Activated CD4-positive, alpha-beta T cell treated with anti-CD3 and anti-CD28 coated beads, Interleukin-2, Interleukin-4, amounts not matched to agents 100 ng/mL and 50 ng/mL, durations not matched to agents 16 hours and 8 hours (primary cell): ENCODE measurements at regions not wholly inside any gene's neighbourhood (a gene's known extent, or its start where the extent isn't known, plus 50 kb on each side); places are given as distances from the start of the nearest gene placed in this dataset.
"Not testable (repeated sequence)": the region's sequence is repeated elsewhere in the genome, so short reads cannot be mapped to it uniquely, and the experiment has no call there.

Source experiments
- DNase-seq: peaks from one replicate; pipeline ENCODE4 v3.0.0-alpha.2; 2020; ENCODE audit warnings: low spot score

- DNase-seq = no peak
Measured at GRCh38 chr2:22126106-22126505, 1002.3 kb downstream of the TDRD15 start.

GRCh38 chr2:22126978-22127377, 1003.2 kb downstream of the TDRD15 start:
- DNase-seq = no peak

GRCh38 chr2:22134421-22134820, 1010.7 kb downstream of the TDRD15 start:
- DNase-seq = no peak

GRCh38 chr2:22136446-22136845, 1012.7 kb downstream of the TDRD15 start:
- DNase-seq = no peak

GRCh38 chr2:22143840-22144239, 1020.1 kb downstream of the TDRD15 start:
- DNase-seq = no peak

GRCh38 chr2:22153931-22154613, 1030.3 kb downstream of the TDRD15 start:
- no peak for DNase-seq

- DNase-seq = not testable (repeated sequence)
Measured at GRCh38 chr2:22156661-22157060, 1032.9 kb downstream of the TDRD15 start.

- no peak for DNase-seq
Measured at GRCh38 chr2:22167256-22167655, 1043.5 kb downstream of the TDRD15 start.

GRCh38 chr2:22175003-22175402, 1051.2 kb downstream of the TDRD15 start:
- no peak for DNase-seq

GRCh38 chr2:22185251-22185650, 1061.5 kb downstream of the TDRD15 start:
- no peak for DNase-seq

GRCh38 chr2:22186261-22186828, 1062.6 kb downstream of the TDRD15 start:
- not testable (repeated sequence) for DNase-seq

- no peak for DNase-seq
Measured at GRCh38 chr2:22189893-22190480, 1066.2 kb downstream of the TDRD15 start.

GRCh38 chr2:22194218-22194617, 1070.5 kb downstream of the TDRD15 start:
- DNase-seq = no peak

- no peak for DNase-seq
Measured at GRCh38 chr2:22196806-22197205, 1073.0 kb downstream of the TDRD15 start.

GRCh38 chr2:22198381-22199283, 1074.9 kb downstream of the TDRD15 start:
- no peak for DNase-seq

GRCh38 chr2:22199994-22200393, 1076.2 kb downstream of the TDRD15 start:
- DNase-seq = no peak

GRCh38 chr2:22209545-22209944, 1085.8 kb downstream of the TDRD15 start:
- DNase-seq = no peak

GRCh38 chr2:22213237-22213636, 1089.5 kb downstream of the TDRD15 start:
- no peak for DNase-seq

GRCh38 chr2:22215517-22215916, 1091.7 kb downstream of the TDRD15 start:
- DNase-seq = no peak

- DNase-seq = no peak
Measured at GRCh38 chr2:22217881-22218280, 1094.1 kb downstream of the TDRD15 start.

- DNase-seq = no peak
Measured at GRCh38 chr2:22221006-22221405, 1097.2 kb downstream of the TDRD15 start.

- no peak for DNase-seq
Measured at GRCh38 chr2:22238967-22239366, 1115.2 kb downstream of the TDRD15 start.

GRCh38 chr2:22247466-22247865, 1123.7 kb downstream of the TDRD15 start:
- no peak for DNase-seq
